ENCODE measurements at regions not wholly inside any gene's neighbourhood (a gene's known extent, or its start where the extent isn't known, plus 50 kb on each side); places are given as distances from the start of the nearest gene placed in this dataset.

- no peak for TF ChIP-seq YY1 (IDR thresholded peaks at IDR 0.05; ENCODE audit: extremely low read depth, insufficient replicate concordance, low read depth, low read length)
- TF ChIP-seq EGR1 (IDR thresholded peaks at IDR 0.05; ENCODE audit: low read depth) = no peak
These were observed 328.4 kb downstream of the PHF14 start (continued) for GRCh38 chr7:11302121-11302520.

- TF ChIP-seq JUND (IDR thresholded peaks at IDR 0.05) (no peak), EGR1 (IDR thresholded peaks at IDR 0.05; ENCODE audit: low read depth) (no peak), SIN3A (IDR thresholded peaks at IDR 0.05; ENCODE audit: low read depth) (no peak), ZBTB33 (IDR thresholded peaks at IDR 0.05; ENCODE audit: extremely low read depth, insufficient replicate concordance, low read length) (no peak), TCF7L2 (IDR thresholded peaks at IDR 0.05; ENCODE audit: borderline replicate concordance, extremely low read depth, insufficient read depth, insufficient read length) (no peak), POLR2AphosphoS5 (IDR thresholded peaks at IDR 0.05; ENCODE audit: low read depth, low read length) (no peak), MAX (IDR thresholded peaks at IDR 0.05) (no peak), ATF3 (IDR thresholded peaks at IDR 0.05) (no peak), EZH2 (IDR thresholded peaks at IDR 0.05) (no peak), ELF1 (IDR thresholded peaks at IDR 0.05; ENCODE audit: borderline replicate concordance, low read depth) (no peak), REST (IDR thresholded peaks at IDR 0.05; ENCODE audit: low read depth) (no peak), RAD21 (IDR thresholded peaks at IDR 0.05; ENCODE audit: low read depth) (no peak)
- BruUV-seq (replicated peaks) = no TSS peak
- ATAC-seq (no peak), DNase-seq (ENCODE audit: low read depth, low spot score) (no peak)
- Histone ChIP-seq H2AFZ (ENCODE audit: low read depth, low read length, poor library complexity, severe bottlenecking) (no peak overlapping the region), H3K4me3 (replicated peaks in 1 of 2; ENCODE audit: low read depth in 1 of 2, low read length in 2 of 2) (no peak overlapping the region), H4K20me1 (ENCODE audit: insufficient read depth) (no peaks in the 10 kb centered on the region), H3K9me3 (ENCODE audit: control insufficient read depth in 1 of 2, insufficient read depth in 1 of 2, low read depth in 1 of 2, low read length in 2 of 2) (no peaks in the 10 kb centered on the region), H3K36me3 (ENCODE audit: control insufficient read depth in 1 of 2, insufficient read depth in 2 of 2, low read length in 2 of 2) (no peaks in the 10 kb centered on the region), H3K9ac (ENCODE audit: low read length) (no peak overlapping the region), H3K79me2 (ENCODE audit: insufficient read depth, low read length) (no peaks in the 10 kb centered on the region), H3K4me1 (ENCODE audit: control insufficient read depth in 1 of 2, insufficient read depth in 2 of 2, low read length in 2 of 2) (no peaks in the 10 kb centered on the region), H3K9me2 (ENCODE audit: insufficient read depth) (no peaks in the 10 kb centered on the region), H3K27me3 (ENCODE audit: insufficient read depth, low read length) (0 out of 2 replicates have a peak, but pooled peaks cover 3% of the 10 kb centered on the region), H3K27ac (ENCODE audit: low read depth, low read length) (no peak overlapping the region), H3K4me2 (ENCODE audit: low read length) (no peak overlapping the region)
- POLR2A ChIA-PET = no interaction called here
- CTCF ChIA-PET = no interaction called here
- intact Hi-C loops (cut with micrococcal nuclease) = no loop called here
- RAD21 ChIA-PET (ENCODE audit: low non-redundant PET in 1 of 2, low total read pairs in 2 of 2, uncharacterized antibody in 2 of 2, unreplicated experiment in 2 of 2) = no interaction called here
These were observed 340.1 kb downstream of the PHF14 start for GRCh38 chr7:11313801-11314200.

Measured in HCT116 (cell line).